HL-60 (cell line): ENCODE measurements at regions not wholly inside any gene's neighbourhood (a gene's known extent, or its start where the extent isn't known, plus 50 kb on each side); places are given as distances from the start of the nearest gene placed in this dataset.

Experiments
- DNase-seq, 2 experiments: peaks; one replicate each; pipeline ENCODE4 v3.0.0-alpha.2; 2010 to 2020; ENCODE audit warnings: low read depth in 1 of 2, low spot score in 1 of 2
- H3K27ac ChIP-seq: fragments of 250-450 bp; sonication (Bioruptor Pico); replicated peaks from 2 replicates; pipeline ENCODE4 v1.5.1; 2020; ENCODE audit warnings: mild to moderate bottlenecking, moderate library complexity
- H3K27me3 ChIP-seq: fragments of 250-450 bp; sonication (Bioruptor Pico); 2 replicates; pipeline ENCODE4 v1.5.1; 2021; ENCODE audit warnings: mild to moderate bottlenecking, moderate library complexity; ENCODE audit not compliant: insufficient read depth, poor library complexity, severe bottlenecking
- H3K4me3 ChIP-seq: replicated peaks from 2 replicates; pipeline ENCODE4 v1.5.1; 2011; ENCODE audit warnings: mild to moderate bottlenecking, control low read depth, low read length; ENCODE audit not compliant: insufficient read depth
- CTCF ChIP-seq: IDR thresholded peaks from one replicate; pipeline ENCODE4 v1.5.1; 2011; ENCODE audit warnings: low read length, control low read depth, inconsistent platforms; ENCODE audit not compliant: insufficient read depth
- GABPA ChIP-seq: IDR thresholded peaks from 2 replicates; pipeline ENCODE4 v1.6.1; 2012; ENCODE audit warnings: low read depth
- POLR2AphosphoS5 ChIP-seq: IDR thresholded peaks from 2 replicates; pipeline ENCODE4 v1.6.1; 2012; ENCODE audit warnings: low read depth
- REST ChIP-seq: IDR thresholded peaks from 2 replicates; pipeline ENCODE4 v1.6.1; 2012; ENCODE audit warnings: low read depth; ENCODE audit not compliant: insufficient replicate concordance
- SPI1 ChIP-seq: IDR thresholded peaks from 2 replicates; pipeline ENCODE4 v1.6.1; 2012; ENCODE audit warnings: low read depth, mild to moderate bottlenecking, borderline replicate concordance

GRCh38 chr10:29069941-29070340 lies 218.9 kb upstream of the LYZL1 start:
- no peak for TF ChIP-seq POLR2AphosphoS5
- no peak for TF ChIP-seq GABPA
- TF ChIP-seq CTCF = no peak
- TF ChIP-seq REST = no peak
- TF ChIP-seq SPI1 = no peak
- Histone ChIP-seq H3K4me3 (no peak overlapping the region), H3K27ac (no peak overlapping the region), H3K27me3 (no peaks in the 10 kb centered on the region)
- no peak for DNase-seq

GRCh38 chr10:29078919-29079318 lies 210.0 kb upstream of the LYZL1 start:
- no peak for DNase-seq
- TF ChIP-seq REST = no peak
- no peak for TF ChIP-seq POLR2AphosphoS5
- no peak for TF ChIP-seq CTCF
- no peak for TF ChIP-seq SPI1
- no peak overlapping the region for H3K27ac ChIP-seq
- H3K4me3 ChIP-seq = no peak overlapping the region
- H3K27me3 ChIP-seq = no peaks in the 10 kb centered on the region

GRCh38 chr10:29081231-29081630 lies 207.6 kb upstream of the LYZL1 start:
- Histone ChIP-seq H3K4me3 (no peak overlapping the region), H3K27ac (no peak overlapping the region), H3K27me3 (no peaks in the 10 kb centered on the region)
- no peak for DNase-seq
- TF ChIP-seq CTCF (no peak), SPI1 (no peak), GABPA (no peak), REST (no peak), POLR2AphosphoS5 (no peak)
